Endothelial cell of umbilical vein (primary cell): ENCODE measurements at regions not wholly inside any gene's neighbourhood (a gene's known extent, or its start where the extent isn't known, plus 50 kb on each side); places are given as distances from the start of the nearest gene placed in this dataset.

Experiments used
- BruUV-seq: library from RNA; stranded (reverse); fragments of 400-500 nt; replicated peaks from 2 replicates; lab custom pipeline; 2021; lab: Mats Ljungman, UMichigan
- CTCF ChIA-PET: fragments of 300-600, 350-600 bp; sonication (Branson Sonifier 250); formaldehyde crosslinking; loops from one replicate; lab custom pipeline; 2021; ENCODE audit warnings: antibody characterized with exemption, inconsistent platforms; lab: Charles Lee
- POLR2A ChIA-PET: fragments of 300-600, 350-600 bp; sonication (Branson Sonifier 250); formaldehyde crosslinking; loops from one replicate; lab custom pipeline; 2021; ENCODE audit warnings: antibody characterized with exemption, inconsistent platforms; lab: Charles Lee
- DNase-seq: peaks from one replicate; pipeline ENCODE4 v3.0.0-alpha.2; 2011; ENCODE audit warnings: low read depth, low spot score
- FAIRE-seq: peaks from 2 replicates; lab custom pipeline; 2011; peaks lifted over from hg19 to GRCh38; lab: Jason Lieb, UNC
- H2AFZ ChIP-seq: 2 replicates; pipeline ENCODE4 v1.6.0; 2012; ENCODE audit warnings: low read depth, low read length, control low read depth, inconsistent platforms
- H3K27ac ChIP-seq: 2 replicates; pipeline ENCODE4 v1.5.1; 2011; ENCODE audit warnings: low read depth, mild to moderate bottlenecking, control low read depth, low read length, moderate library complexity; ENCODE audit not compliant: insufficient read depth
- H3K27me3 ChIP-seq, 2 experiments: 2 replicates each; pipeline versions ENCODE4 v1.6.0 to v1.6.1; 2011; ENCODE audit warnings: low read length in 2 of 2, mixed read lengths in 1 of 2; ENCODE audit not compliant: control insufficient read depth in 2 of 2, insufficient read depth in 2 of 2
- H3K36me3 ChIP-seq, 2 experiments: 2 replicates in 1 of 2; 3 replicates in 1 of 2; pipeline ENCODE4 v1.5.1; 2011; ENCODE audit warnings: low read length in 2 of 2, mild to moderate bottlenecking in 1 of 2, moderate library complexity in 1 of 2; ENCODE audit not compliant: control insufficient read depth in 2 of 2, insufficient read depth in 2 of 2; ENCODE audit errors: extremely low read depth in 1 of 2
- H3K4me1 ChIP-seq: 3 replicates; pipeline ENCODE4 v1.5.1; 2011; ENCODE audit warnings: mild to moderate bottlenecking, low read length; ENCODE audit not compliant: control insufficient read depth, insufficient read depth; ENCODE audit errors: extremely low read depth
- H3K4me2 ChIP-seq: 2 replicates; pipeline ENCODE4 v1.6.1; 2011; ENCODE audit warnings: low read length, control low read depth, mixed read lengths; ENCODE audit not compliant: insufficient read depth
- H3K4me3 ChIP-seq, 3 experiments: fragments of 200-600 bp in 1 of 3; sonication (generic), shearing (Covaris generic) in 1 of 3; replicated peaks in 1 of 3; 2 replicates each; pipeline ENCODE4 v1.5.1; 2011 to 2016; ENCODE audit warnings: control low read depth in 3 of 3, low read length in 3 of 3, mild to moderate bottlenecking in 2 of 3, inconsistent platforms in 1 of 3, low read depth in 1 of 3, moderate library complexity in 1 of 3; ENCODE audit not compliant: insufficient read depth in 1 of 3
- H3K79me2 ChIP-seq: 2 replicates; pipeline ENCODE4 v1.6.0; 2012; ENCODE audit warnings: low read length, inconsistent platforms; ENCODE audit not compliant: control insufficient read depth, insufficient read depth
- H3K9ac ChIP-seq: replicated peaks from 2 replicates; pipeline ENCODE3; 2011; ENCODE audit warnings: low read length, control low read depth; ENCODE audit not compliant: insufficient read depth; ENCODE audit errors: extremely low read depth
- H3K9me1 ChIP-seq: replicated peaks from 3 replicates; pipeline ENCODE4 v1.6.0; 2011; ENCODE audit warnings: mild to moderate bottlenecking, low read length; ENCODE audit not compliant: control insufficient read depth, insufficient read depth; ENCODE audit errors: extremely low read depth
- H3K9me3 ChIP-seq: replicated peaks from 2 replicates; pipeline ENCODE4 v1.5.1; 2012; ENCODE audit warnings: low read length, inconsistent platforms; ENCODE audit not compliant: control insufficient read depth, insufficient read depth
- H4K20me1 ChIP-seq: replicated peaks from 2 replicates; pipeline ENCODE3; 2011; ENCODE audit warnings: mild to moderate bottlenecking, low read length; ENCODE audit not compliant: control insufficient read depth, insufficient read depth; ENCODE audit errors: extremely low read depth
- CTCF ChIP-seq, 2 donors: IDR thresholded peaks; 1 replicate in 1 of 2; 2 replicates in 1 of 2; pipeline ENCODE4 v1.5.1; 2011; ENCODE audit warnings: low read length in 2 of 2, mild to moderate bottlenecking in 2 of 2, moderate library complexity in 2 of 2, control low read depth in 1 of 2, inconsistent platforms in 1 of 2, low read depth in 1 of 2; ENCODE audit not compliant: insufficient read depth in 1 of 2; ENCODE audit errors: extremely low read depth in 1 of 2
- EZH2 ChIP-seq: IDR thresholded peaks from 2 replicates; pipeline ENCODE4 v1.6.1; 2012; ENCODE audit warnings: borderline replicate concordance, low read depth, mild to moderate bottlenecking, moderate library complexity, low read length, inconsistent platforms; ENCODE audit not compliant: severe bottlenecking
- FOS ChIP-seq: IDR thresholded peaks from 2 replicates; pipeline ENCODE4 v1.6.1; 2011; ENCODE audit warnings: mild to moderate bottlenecking, low read length, moderate library complexity, borderline replicate concordance; ENCODE audit not compliant: insufficient read depth
- GATA2 ChIP-seq: IDR thresholded peaks from 2 replicates; pipeline ENCODE4 v1.7.0; 2011; ENCODE audit warnings: low read depth, mild to moderate bottlenecking, moderate library complexity, mixed read lengths, low read length; ENCODE audit not compliant: insufficient read length, insufficient read depth
- JUN ChIP-seq: IDR thresholded peaks from 2 replicates; pipeline ENCODE4 v1.6.1; 2011; ENCODE audit warnings: borderline replicate concordance, low read depth; ENCODE audit not compliant: insufficient read length, insufficient read depth
- MYC ChIP-seq: IDR thresholded peaks from one replicate; pipeline ENCODE4 v1.6.1; 2011; ENCODE audit warnings: mild to moderate bottlenecking, low read depth, low read length
- POLR2A ChIP-seq: IDR thresholded peaks from 2 replicates; pipeline ENCODE4 v1.6.1; 2012; ENCODE audit warnings: low read depth, mild to moderate bottlenecking, control low read depth, low read length
- POLR2AphosphoS5 ChIP-seq: IDR thresholded peaks from 2 replicates; pipeline ENCODE4 v1.6.1; 2012; ENCODE audit warnings: low read depth, mild to moderate bottlenecking, control low read depth, low read length, moderate library complexity; ENCODE audit not compliant: insufficient read depth
- dilution Hi-C: fragments of 300-500 bp; cut with MboI; formaldehyde crosslinking; loops from one replicate; pipeline ENCODE4 v1.15.0; 2019; ENCODE audit warnings: low sequenced_read_pairs; ENCODE audit not compliant: extremely low pct_ligation_motif_present
- intact Hi-C: fragments of 100-400 bp; cut with micrococcal nuclease; formaldehyde crosslinking; loops from one replicate; pipeline ENCODE4 v1.10.0; 2022
- TF ChIP-seq, protein P1 (sequence below): IDR thresholded peaks from 2 replicates; pipeline ENCODE4 v1.6.1; 2011; ENCODE audit not compliant: insufficient read depth, insufficient read length

DNA sequence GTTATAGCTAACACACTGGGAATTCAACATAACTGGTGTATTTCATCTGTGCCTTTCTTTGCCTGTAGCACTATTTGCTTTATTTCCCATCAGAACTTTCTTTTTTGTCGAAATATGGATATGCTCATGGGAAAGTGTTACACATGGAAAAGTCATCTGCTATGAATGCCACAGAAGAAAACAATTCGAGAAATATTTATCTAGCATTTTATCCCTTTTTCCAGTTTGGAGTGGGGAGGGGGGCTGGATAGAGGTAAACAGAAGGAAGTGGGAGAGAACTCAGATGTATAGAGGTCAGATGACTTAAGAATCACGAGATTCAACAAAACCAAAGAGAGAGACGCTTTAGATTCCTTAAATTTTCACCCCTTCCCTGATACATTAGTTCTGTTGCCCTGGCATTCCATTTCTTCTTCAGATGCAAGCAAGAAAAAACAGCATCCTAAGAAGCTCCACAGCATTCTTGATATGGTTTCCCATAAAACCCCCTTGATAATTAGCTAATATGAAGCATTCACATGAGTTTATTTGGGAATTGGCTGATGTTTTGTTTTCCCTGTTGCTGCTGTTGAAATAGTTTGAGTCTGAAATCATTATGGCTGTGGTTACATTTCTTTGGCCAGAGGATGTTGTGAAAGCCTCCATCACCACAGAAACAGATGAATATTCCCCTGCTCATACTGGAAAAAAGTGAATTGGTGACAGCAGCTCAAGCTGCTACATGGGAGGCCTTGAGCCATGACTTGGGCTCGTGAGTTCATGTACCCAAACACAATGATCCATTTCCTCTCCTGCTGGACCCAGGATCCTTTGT, 335.8 kb upstream of the DAB2 start:
- H3K9me1 ChIP-seq: no peaks in the 10 kb centered on the region
- H3K27ac ChIP-seq: no peak overlapping the region
- H3K4me1 ChIP-seq: peaks cover 8% of the 10 kb centered on the region
- dilution Hi-C loops: no loop called here
- H3K4me3 ChIP-seq: no peak overlapping the region
- H3K36me3 ChIP-seq: no peaks in the 10 kb centered on the region
- H3K9ac ChIP-seq: no peak overlapping the region
- FAIRE-seq: no peak
- peak; percentile 12 for DNase-seq
- intact Hi-C loops: no loop called here
- peak overlapping the region; percentile 76 for H2AFZ ChIP-seq
- H3K79me2 ChIP-seq: no peaks in the 10 kb centered on the region
- TF ChIP-seq FOS: no peak
- no peak for TF ChIP-seq GATA2
- TF ChIP-seq JUN: no peak
- TF ChIP-seq POLR2A: no peak
- TF ChIP-seq, protein P1, sequence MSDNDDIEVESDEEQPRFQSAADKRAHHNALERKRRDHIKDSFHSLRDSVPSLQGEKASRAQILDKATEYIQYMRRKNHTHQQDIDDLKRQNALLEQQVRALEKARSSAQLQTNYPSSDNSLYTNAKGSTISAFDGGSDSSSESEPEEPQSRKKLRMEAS: no peak
- TF ChIP-seq EZH2: no peak
- no peak for TF ChIP-seq POLR2AphosphoS5
- no peak for TF ChIP-seq MYC
- TF ChIP-seq CTCF (IDR thresholded peaks at IDR 0.05; ENCODE audit: extremely low read depth in 1 of 2, insufficient read depth in 1 of 2, low read depth in 1 of 2, low read length in 2 of 2): no peak
- no peaks in the 10 kb centered on the region for H4K20me1 ChIP-seq
- H3K27me3 ChIP-seq: no peaks in the 10 kb centered on the region
- H3K9me3 ChIP-seq: no peaks in the 10 kb centered on the region
- ChIA-PET POLR2A (no interaction called here), CTCF (interaction anchor here (1.7 kb wide), 1 partner anchor 15 kb away, joined by 4 read pairs; no protein-coding TSS in a partner anchor)
- H3K4me2 ChIP-seq: no peak overlapping the region
- BruUV-seq: no TSS peak
